Activated naive CD4-positive, alpha-beta T cell treated with Interleukin-2 at 50 U/mL for 16 hours (primary cell): ENCODE measurements at regions not wholly inside any gene's neighbourhood (a gene's known extent, or its start where the extent isn't known, plus 50 kb on each side); places are given as distances from the start of the nearest gene placed in this dataset.
A peak's percentile ranks its signal among the peaks of the same experiment; 100 is the strongest.

Source experiments
- DNase-seq: peaks from one replicate; pipeline ENCODE4 v3.0.0-alpha.2; 2020

DNA sequence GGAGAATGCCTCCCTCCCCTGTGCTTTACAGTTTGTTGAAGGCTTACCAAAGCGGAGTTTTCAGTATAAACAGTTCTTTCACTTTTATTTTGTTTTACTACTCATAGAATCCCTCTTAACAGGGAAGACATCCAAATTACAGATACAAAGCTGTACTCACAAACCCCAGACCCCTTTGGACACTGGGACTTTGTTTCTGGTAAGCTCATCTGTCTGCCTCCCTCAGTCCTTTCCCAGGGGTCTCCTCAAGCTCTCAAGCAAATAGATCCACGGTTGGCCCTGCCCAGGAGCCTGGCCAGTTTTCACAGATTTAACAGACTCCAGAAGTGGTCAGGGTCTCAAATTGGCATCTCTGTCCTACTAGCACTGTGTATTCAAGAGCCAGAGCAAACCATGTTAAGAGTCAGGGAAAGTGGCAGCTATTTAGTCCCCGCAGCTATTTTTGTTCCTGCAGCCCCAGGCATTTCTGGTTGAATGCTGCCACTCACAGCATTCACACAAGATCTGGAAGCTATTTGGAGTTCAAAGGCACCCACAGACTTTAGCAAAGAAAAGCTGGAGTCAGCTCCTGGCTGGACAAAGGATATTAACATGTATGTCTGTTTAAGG lies 54.2 kb downstream of the TMEM100 start:
- DNase-seq: no peak

DNA sequence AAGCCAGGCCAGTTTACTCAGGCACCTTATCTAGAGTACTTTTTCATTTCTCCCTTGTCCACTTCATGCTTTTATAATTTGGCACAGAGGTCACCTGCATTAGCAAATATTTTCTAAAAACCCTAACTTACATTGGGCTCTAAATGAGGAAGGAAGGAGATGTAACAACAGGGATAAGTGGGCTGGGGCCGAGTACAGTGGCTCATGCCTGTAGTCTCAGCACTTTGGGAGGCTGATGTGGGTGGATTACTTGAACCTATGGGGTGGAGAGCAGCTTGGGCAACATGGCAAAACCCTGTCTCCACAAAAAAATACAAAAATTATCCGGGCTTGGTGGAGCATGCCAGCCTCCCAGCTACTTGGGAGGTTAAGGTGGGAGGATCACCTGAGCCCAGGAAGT lies 55.9 kb downstream of the TMEM100 start:
- no peak for DNase-seq

DNA sequence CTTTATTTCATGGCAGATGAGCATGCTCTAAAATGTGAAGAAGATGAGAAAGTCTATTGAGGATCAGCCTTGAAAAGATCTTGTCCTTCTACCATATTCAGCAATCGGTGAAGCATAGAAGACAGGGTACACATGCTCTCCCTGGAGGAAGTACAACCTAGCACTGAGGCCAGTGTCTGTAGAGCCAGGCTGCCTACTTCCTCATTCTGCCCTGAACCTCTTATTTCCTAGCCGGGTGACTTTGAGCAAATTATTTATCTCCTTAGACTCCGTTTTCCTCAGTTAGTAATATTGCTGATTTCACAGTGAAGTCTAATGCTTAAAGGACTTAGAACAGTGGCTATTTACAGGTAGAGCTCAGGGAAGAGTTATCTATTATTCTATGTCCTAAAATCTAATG lies 58.4 kb downstream of the TMEM100 start:
- no peak for DNase-seq

DNA sequence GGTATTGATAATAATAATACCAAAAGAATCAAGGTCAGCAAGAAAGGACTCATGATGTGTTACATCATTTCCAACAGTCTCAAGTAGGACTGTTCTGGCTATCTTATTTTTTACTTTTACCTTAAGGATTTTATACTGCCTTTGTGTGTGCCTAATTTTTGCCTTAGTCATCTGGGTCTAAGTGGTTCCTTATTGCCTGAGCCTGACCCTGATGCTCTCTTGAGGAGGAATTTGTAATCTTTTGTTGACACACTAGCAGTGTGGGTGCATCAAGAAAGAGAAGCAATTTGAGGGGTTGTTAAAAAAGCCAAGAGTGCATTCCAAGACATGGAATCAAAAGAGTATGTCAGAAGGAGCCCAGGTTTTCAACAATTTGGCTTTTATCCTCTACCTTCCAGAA lies 59.3 kb downstream of the TMEM100 start:
- DNase-seq: no peak

DNA sequence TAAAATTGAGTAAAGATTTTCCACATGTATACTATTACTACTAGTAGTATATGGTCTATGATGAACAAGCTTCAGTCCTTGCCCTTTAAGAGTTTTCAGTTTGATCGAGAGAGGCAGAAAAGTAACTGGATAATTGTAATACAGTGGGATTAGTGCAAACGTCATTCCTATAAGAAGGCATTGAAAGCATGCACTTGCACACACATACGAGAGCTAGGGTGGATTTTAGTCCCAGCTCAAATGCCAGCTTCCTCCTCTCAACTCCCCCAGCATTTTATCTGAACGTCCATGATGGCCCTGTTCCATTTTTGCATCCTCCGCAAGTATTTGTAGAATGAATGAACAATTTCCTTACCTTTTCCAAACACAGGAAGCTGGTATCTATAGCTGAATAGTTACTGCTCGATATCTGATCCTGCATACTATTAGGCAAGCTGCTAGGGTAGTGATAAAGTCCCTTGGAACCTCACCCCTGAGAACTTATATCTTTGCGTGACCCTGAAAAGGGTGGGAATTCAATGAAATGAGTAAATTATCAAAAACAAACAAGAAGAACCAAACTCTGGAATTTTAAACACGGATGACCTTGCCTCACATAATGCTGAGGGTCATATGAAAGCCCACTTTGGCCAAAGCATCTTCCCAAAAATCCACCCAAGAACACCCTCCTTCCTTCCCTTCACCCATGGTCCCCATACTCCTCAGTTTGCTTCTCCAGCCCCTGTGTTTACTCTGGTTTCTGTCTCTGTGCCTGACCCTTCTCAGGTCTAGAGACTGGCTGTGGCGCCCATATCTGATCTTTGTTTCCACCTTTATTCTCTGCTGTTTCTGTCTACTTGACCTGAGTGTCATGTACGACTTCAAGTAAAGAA lies 60.5 kb downstream of the TMEM100 start:
- no peak for DNase-seq

DNA sequence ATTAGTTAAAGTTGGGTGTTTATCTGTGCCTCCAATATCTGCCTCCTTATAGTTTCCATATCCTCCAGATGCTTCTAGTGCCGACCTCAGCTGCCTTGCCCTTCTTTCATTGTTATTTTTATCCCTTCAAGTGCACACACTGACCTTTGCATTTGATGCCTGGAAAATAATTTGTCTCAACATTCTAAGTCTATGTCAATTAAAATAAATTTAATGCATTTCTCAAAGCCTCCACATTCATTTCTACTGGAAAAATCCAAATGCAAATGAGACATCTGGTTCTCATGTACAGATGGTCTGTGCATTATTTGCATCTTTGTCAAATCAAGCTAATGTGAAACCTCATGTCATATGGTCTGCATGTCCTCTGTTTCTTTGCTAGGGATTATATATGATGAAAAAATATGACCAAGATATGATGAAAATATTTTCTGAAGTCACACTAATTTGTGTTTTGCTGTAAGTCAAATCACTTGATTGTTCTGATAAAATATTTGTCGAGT lies 61.4 kb downstream of the TMEM100 start:
- DNase-seq: no peak

DNA sequence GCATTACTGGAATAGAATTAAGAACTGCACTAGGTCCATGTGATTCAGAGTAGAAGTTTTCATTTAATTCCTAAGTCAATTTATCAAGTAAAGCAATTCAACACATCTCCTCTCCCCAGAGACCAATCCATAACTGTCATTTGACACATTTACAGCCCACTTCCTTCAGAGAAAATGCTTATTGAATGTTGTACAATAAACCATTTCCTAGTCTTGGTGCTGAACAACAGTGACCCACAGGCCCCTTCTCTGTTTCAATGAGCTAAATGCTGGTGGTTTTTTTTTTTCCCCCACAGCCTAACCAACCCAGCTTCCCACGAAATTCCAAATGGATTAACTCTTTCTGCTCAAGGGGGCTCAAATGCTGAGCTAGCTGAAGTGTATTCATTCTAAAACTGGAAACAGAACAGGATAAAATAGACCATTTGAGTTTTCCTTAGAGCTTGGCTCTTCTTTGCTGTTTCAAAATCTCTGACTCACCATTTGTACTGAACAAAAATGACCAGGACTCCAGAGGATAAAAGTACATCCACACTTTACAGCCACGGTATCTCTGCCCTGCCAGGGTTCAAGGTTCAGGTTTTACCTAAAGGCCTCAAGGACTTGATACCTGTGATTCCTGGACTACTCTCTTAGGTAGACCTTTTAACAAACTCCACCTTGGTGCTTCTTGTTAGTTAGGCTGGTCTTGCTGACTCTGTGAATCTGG lies 62.3 kb downstream of the TMEM100 start:
- DNase-seq: no peak

DNA sequence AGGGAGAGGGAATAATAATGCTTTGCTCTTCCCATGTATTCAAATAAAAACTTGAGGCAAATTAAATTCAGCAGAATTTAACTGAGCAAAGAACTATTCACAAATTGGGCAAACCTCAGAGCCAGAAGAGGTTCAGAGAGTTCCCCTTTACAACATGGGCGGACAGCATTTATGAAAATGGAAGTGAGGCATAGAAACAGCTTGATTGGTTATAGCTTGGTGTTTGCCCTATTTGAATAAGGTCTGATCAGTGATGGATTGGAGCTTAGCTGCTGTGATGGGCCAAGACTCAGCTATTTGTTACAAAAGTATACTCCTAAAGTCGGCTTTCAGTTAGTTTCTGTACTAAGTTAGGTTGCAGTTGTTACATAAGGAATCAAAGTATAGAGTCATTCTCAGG lies 63.0 kb downstream of the TMEM100 start:
- no peak for DNase-seq

DNA sequence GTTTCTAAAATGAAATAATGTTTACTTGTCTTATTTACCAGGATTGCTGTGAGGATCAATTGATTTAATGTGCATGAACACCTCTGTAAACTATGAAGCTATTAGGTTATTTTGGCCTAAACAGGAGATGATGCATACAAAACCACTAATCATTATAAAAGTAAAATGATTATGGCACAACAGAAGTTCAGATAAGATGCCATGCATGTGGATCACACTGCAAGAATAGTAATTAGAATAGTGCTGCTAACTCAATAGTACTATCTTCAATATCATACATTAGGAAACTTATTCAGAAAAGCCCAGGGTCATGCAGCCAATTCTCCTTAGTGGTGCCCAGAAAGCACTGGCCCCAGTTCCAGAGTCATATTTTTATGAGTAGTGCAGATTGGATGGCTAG lies 66.9 kb downstream of the TMEM100 start:
- DNase-seq: no peak

DNA sequence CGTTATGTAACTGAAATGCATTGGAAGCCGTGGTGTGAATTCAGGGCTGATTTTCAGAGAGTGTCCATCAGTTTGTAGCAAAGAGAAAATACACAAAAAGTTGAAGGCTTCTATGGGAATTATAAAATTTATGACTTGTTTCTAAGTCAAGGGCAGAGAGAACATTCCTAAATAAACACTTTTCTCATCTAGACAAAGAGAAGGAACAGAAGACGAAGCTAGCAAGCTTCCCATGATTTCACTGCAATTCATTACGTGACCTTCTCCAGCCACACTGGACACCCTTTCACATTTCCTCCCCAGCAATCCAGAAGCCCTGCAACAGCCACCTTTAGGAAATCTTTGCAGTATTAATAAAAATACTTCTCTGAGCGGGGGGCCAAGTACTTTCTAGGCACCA lies 67.8 kb downstream of the TMEM100 start:
- no peak for DNase-seq

DNA sequence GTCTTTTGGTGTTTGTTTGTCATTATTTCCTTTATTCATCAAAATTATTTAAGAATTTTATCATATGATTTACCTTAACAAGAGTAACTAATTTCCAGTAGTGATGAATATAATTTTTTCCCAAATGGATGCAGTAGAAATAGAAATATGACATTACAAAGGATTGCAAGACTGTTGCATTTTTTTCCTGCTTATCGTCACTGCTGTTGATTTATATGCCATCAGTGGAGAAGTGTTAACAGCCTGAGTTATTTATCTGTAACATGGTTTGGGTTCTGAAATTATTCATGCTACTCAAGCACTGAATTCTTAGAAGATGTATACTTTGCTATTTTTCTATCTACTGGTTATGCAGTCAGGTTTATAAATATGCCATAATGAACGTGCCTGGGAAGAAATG lies 68.6 kb downstream of the TMEM100 start:
- DNase-seq: no peak

DNA sequence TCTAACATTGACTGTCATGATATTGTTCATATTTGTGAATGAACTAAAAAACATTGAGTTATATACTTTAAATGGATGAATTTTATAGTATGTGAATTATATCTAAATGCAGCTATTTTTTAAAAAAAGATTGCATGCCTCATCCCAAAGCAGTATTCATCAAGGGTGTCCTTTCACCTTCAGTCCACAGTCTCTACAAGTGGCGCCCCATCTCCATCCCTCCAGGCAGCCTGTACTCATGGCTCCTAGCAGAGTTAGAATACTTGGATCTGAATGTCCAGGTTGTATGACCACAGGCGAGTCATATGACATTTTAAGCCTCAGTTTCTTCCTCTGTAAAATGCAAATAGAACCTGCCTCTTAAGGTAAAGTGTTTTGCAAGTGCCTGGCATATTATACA lies 69.8 kb downstream of the TMEM100 start:
- no peak for DNase-seq

DNA sequence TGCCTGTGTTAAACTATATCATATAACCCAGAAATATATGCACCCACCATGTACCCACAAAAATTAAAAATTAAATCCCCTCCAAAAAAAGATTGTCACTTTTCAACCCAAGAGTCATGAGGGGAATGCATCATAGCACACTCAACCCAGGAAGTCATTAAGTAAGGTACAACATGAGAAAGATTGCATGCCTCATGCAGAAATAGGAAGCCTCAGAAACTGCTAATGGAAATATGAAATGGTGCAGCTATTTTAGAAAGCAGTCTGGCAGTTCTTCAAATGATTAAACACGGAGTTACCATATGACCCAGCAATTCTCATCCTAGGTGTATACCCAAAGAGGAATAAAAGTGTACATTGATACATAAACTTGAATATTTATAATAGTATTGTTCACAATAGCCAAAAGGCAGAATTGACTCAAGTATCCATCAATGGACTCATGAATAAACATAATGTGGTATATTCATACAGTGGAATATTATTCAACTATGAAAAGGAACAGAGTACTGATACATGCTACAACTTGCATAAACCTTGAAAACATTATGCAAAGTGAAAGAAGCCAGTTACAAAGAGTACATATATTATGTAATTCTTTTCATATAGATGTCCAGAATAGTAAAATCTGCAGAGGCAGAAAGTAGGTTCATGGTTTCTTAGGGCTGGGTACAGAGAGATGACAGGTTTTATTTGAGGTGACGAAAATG lies 70.4 kb downstream of the TMEM100 start:
- DNase-seq: no peak

DNA sequence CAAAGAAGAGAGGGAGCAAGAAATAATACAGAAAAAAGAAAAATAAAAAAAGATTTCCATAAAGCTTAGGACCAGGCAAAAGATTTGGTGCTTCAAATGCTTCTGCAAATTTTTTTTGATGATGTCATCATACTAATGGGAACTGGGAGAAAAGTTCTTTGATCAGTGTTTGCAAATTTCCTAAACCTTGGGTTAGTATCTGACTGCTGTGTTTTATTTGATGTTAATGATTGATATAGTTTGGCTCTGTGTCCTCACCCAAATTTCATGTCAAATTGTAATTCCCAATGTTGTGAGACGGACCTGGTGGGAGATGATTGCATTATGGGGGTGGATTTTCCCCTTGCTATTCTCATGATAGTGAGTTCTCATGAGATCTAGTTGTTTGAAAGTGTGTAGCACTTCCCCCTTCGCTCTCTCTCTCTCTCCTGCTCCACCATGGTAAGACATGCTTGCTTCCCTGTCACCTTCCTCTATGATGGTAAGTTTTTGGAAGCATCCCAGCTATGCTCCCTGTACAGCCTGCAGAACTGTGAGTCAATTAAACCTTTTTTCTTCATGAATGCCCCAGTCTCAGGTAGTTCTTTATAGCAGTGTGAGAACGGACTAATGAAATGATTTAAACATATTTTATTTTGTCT lies 72.6 kb downstream of the TMEM100 start:
- DNase-seq: no peak

DNA sequence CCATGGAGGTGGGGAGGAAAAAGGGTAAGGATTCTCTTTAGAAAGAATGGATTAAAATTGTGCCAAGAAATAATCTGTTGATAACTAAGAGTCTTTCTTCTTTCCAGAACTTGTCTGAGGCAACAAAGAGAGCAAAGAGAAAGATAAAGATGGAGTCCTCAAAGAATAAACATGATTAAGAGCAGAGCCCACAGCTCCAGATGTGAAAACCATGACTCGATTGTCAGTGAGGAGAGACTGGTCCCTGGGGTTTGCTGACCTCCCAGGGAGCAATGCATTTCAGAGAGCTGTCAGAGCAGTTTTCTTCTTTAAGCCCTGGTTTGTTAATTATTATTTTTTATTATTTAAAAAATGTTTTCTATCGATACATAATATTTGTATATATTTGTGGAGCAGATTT lies 74.6 kb downstream of the TMEM100 start:
- no peak for DNase-seq

DNA sequence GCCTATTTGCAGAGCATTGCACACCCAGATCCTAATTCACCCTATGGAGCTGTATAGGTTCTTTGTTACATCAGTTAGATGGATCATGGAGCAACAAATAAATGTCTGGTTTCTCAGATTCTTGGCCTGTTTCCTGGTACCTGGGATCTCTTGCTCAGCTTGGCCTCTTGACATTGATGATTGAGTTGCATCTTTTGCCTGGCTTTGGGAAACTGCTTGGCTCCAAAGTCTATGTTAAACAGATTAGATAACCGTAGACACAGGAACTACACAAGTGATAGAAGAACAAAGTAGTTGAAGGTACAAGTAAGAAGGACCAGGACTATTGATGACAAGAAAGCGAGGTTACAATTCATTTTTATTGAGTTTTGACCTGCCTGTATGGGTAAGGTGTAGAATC lies 77.3 kb downstream of the TMEM100 start:
- no peak for DNase-seq

DNA sequence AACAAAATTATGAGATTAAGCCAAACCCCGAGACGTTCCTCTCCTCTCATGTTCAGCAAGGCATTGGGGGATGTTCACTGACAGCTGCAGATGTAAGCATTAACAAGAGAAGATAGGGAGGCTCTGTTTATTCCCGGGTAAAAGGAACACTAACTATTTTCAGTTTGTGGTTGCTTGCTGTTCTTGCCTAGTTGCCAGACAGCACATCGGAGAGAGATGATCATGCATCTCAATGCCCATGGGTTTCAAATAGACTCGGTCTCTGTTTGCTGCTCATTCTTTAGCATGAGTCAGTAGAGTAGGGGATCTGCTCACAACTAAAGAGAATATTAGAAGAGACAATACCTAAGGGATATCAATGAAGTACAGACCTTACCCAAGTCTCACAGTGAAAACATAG lies 78.3 kb downstream of the TMEM100 start:
- no peak for DNase-seq

DNA sequence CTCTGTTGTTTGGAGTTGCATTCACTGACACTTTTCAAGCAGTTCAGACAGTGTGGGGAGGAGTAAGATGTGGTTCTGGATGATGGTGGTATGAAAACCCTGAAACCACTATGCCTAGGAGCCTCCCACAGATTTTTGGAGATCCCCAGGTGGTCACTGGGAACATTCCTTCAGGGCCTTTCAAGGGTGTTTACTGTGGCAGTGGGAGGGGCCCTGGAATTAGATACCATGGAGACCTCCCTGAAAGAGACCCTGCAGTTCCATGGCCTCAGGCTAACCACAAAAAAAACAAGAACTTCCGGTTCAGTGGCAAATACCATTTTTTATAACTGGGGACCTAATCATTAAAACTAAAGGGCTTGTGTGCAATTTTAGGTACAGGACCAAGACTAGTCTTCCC lies 79.9 kb downstream of the TMEM100 start:
- DNase-seq: no peak

DNA sequence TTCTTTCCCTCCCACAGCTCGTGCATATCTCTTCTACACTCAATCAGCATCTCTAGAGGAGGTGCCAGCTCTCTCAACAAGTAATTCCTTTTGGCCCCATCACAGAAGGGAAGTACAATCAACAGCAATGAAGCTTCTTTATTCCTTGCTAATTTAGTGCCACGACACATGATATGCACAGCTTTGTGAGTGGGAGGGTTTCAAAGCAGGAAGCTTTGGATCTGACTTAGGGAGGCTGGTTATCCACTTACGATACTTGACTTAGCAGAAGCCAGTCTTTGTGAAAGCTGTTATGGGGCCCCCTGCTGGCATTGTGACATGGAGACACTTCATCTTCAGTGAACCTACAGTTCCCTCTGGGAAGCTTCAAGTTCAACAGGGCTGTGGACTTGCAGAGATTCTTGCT lies 81.0 kb downstream of the TMEM100 start:
- peak; percentile 33 for DNase-seq

DNA sequence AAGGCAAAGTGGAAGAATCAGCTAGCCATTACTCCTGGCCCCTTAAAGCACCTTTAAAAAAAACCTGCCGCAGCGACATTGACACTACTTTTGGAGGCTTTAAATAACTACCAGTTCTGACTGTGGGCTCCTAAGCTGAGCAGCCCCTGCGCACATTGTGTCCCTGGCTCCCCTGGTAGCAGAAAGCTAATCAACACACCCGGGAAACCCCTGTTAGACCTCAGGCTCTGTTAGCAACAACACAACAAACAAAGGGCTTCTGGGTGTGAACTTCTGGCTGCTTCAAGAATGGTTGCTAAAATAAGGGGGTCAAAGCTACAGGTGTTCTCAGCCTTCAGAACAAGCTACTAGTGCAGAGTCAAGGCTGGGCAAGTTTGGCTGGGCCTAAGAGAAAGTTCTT lies 83.6 kb downstream of the TMEM100 start:
- no peak for DNase-seq

DNA sequence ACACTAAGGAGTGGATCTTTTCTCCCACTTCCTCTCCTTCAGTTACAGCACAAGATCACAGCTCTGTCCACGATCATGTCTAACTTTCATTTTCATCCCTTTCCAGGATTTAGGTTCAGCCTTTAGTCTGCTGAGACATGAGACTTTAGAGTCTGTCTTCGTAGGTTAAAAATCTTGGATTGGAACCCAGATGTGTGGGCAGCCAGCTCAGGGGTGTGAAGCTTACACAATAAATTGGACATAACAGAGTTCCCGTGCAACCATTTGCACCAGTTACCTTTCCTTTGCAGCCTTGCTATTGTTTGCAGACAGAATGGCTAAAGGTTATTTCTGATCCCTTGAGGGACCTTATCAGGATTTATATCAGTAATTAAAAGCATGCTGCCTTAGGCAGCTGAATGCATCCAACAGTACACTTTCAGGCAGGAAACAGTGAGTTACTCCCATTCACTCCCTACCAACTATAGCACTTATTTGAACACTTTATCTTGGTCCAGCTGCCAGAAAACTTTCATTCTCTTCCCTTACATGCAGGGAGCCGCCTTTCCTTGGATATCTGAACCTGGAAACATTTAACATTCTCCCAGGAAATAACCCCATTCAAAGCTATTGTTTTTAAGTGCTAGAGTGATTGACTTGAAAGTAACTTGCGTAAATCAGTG lies 87.3 kb downstream of the TMEM100 start:
- no peak for DNase-seq

DNA sequence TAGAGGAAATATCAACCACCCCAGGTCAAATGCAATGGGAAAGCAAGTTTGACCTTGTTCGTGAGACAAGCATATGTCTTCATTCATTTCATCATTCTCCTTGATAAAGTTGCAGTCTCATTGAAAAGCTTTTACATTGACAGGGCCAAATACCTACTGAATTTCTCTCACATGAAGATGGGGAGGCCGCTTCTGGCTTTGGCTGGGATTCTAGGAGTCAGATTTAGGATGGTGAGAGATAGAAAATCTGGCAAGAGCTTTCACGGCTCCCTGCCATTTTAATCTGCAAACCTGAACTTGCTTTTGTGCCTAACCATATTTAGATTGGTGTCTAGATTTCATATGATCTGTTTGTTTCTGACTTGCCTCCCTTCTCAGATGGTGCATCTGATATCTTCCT lies 88.0 kb downstream of the TMEM100 start:
- no peak for DNase-seq
